ENCODE measurements at regions not wholly inside any gene's neighbourhood (a gene's known extent, or its start where the extent isn't known, plus 50 kb on each side); places are given as distances from the start of the nearest gene placed in this dataset.
A peak's percentile ranks its signal among the peaks of the same experiment; 100 is the strongest.

DNA sequence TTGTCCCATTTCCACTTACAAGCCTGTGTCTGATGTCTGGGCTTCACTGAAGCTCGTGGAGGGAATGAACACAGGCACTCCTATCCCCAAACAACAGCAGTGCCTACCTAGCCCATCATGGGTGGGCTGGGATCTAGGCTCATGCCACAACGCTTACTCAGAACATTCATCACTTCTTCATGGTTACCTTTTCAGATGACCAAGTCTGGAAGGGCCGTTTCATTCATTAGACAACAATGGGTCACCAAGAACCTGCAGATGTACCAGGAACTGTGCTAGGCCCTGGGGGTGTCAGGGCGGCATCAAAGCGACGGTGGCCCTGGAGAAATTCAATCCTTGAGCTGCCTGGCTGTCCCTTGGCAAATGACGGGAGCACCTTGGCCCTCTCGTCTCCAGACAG is 64.9 kb upstream of the FZD10 start:
- no peak overlapping the region for H3K9ac ChIP-seq (ENCODE audit: low read depth, low read length, poor library complexity)
- H2BK5ac ChIP-seq (ENCODE audit: low read length): no peak overlapping the region
- H3K23ac ChIP-seq (ENCODE audit: low read depth, low read length, poor library complexity): no peak overlapping the region
- WGBS, 2 donors (ENCODE audit: extremely low coverage in 2 of 2, insufficient read length in 2 of 2, insufficient replicate concordance in 1 of 2): no CpG with 5 or more reads among the region's 8 CpGs
- H3K4me3 ChIP-seq (ENCODE audit: low read length in 2 of 2): no peak overlapping the region
- no peak overlapping the region for H3K14ac ChIP-seq (ENCODE audit: low read length)
- H3K27ac ChIP-seq (replicated peaks; ENCODE audit: low read length): no peak overlapping the region
- peaks cover 4% of the 10 kb centered on the region in 2 donors for H3K4me1 ChIP-seq (ENCODE audit: control insufficient read depth in 2 of 2, insufficient read depth in 1 of 2, low read depth in 1 of 2, low read length in 2 of 2)
- no peak overlapping the region for H2BK15ac ChIP-seq (ENCODE audit: low read length)
- no peak overlapping the region for H3K4ac ChIP-seq (ENCODE audit: low read length)
- peaks cover 0 to 3% (median 0%) of the 10 kb centered on the region in 3 experiments for H3K27me3 ChIP-seq (ENCODE audit: control insufficient read depth in 3 of 3, insufficient read depth in 3 of 3, low read depth in 1 of 3, low read length in 3 of 3)
- no peak overlapping the region for H3K18ac ChIP-seq (ENCODE audit: low read length)
- H3K36me3 ChIP-seq (replicated peaks in 1 of 2; ENCODE audit: control insufficient read depth in 2 of 2, insufficient read depth in 2 of 2, low read length in 2 of 2): no peaks in the 10 kb centered on the region
- H3K9me3 ChIP-seq (replicated peaks in 1 of 2; ENCODE audit: control insufficient read depth in 2 of 2, insufficient read depth in 1 of 2, low read depth in 1 of 2, low read length in 2 of 2): peaks cover 0 to 2% of the 10 kb centered on the region in 2 donors
- no peak overlapping the region for H2AK5ac ChIP-seq (ENCODE audit: low read depth, low read length)
- no peak for DNase-seq (ENCODE audit: low spot score)
- H4K91ac ChIP-seq (ENCODE audit: low read depth, low read length, poor library complexity): no peak overlapping the region
- H2BK120ac ChIP-seq (ENCODE audit: low read depth, low read length): no peak overlapping the region
- H4K8ac ChIP-seq (ENCODE audit: low read depth, low read length): no peak overlapping the region
- no peak overlapping the region for H2AFZ ChIP-seq (ENCODE audit: low read length)
- H3K79me1 ChIP-seq (ENCODE audit: low read depth, low read length): no peaks in the 10 kb centered on the region
- no peak overlapping the region for H3K4me2 ChIP-seq (ENCODE audit: insufficient read depth, low read length, poor library complexity, severe bottlenecking)
- no peak overlapping the region for H2BK12ac ChIP-seq (ENCODE audit: low read length)

DNA sequence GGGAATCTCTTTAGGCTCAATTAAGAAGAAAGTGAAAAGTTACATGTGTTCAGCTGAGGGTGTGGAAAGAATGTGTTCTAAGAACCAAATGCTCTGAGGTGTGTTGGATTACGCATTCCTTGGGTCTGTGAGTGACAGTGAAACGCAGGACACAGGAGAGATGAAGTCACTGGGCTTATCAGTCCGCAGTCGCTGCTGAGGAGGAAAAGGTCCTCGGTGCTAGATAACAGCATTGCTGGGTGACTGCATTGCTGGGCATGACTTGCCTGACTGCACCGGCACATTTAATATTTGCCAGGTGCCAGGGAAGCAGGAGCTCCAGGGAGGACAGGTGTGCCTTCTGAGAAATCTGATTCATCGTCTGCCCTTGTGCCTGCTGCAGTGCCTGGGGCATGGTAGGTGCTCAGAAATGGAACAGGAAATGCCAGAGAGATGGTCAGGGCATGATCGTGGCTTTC is 64.4 kb upstream of the FZD10 start:
- Histone ChIP-seq H3K79me1 (ENCODE audit: low read depth, low read length) (no peaks in the 10 kb centered on the region), H2AK5ac (ENCODE audit: low read depth, low read length) (no peak overlapping the region), H4K8ac (ENCODE audit: low read depth, low read length) (no peak overlapping the region), H4K91ac (ENCODE audit: low read depth, low read length, poor library complexity) (no peak overlapping the region), H3K27ac (replicated peaks; ENCODE audit: low read length) (no peak overlapping the region), H2BK12ac (ENCODE audit: low read length) (no peak overlapping the region), H2BK5ac (ENCODE audit: low read length) (no peak overlapping the region), H3K4me2 (ENCODE audit: insufficient read depth, low read length, poor library complexity, severe bottlenecking) (no peak overlapping the region), H3K9me3 (replicated peaks in 1 of 2; ENCODE audit: control insufficient read depth in 2 of 2, insufficient read depth in 1 of 2, low read depth in 1 of 2, low read length in 2 of 2) (peaks cover 0 to 2% of the 10 kb centered on the region in 2 donors), H3K23ac (ENCODE audit: low read depth, low read length, poor library complexity) (no peak overlapping the region), H3K27me3 (ENCODE audit: control insufficient read depth in 3 of 3, insufficient read depth in 3 of 3, low read depth in 1 of 3, low read length in 3 of 3) (peaks cover 0 to 3% (median 0%) of the 10 kb centered on the region in 3 experiments), H2BK15ac (ENCODE audit: low read length) (no peak overlapping the region), H3K9ac (ENCODE audit: low read depth, low read length, poor library complexity) (no peak overlapping the region), H3K4me3 (ENCODE audit: low read length in 2 of 2) (no peak overlapping the region), H3K18ac (ENCODE audit: low read length) (no peak overlapping the region), H2BK120ac (ENCODE audit: low read depth, low read length) (no peak overlapping the region), H3K14ac (ENCODE audit: low read length) (no peak overlapping the region), H2AFZ (ENCODE audit: low read length) (no peak overlapping the region), H3K36me3 (replicated peaks in 1 of 2; ENCODE audit: control insufficient read depth in 2 of 2, insufficient read depth in 2 of 2, low read length in 2 of 2) (no peaks in the 10 kb centered on the region), H3K4me1 (ENCODE audit: control insufficient read depth in 2 of 2, insufficient read depth in 1 of 2, low read depth in 1 of 2, low read length in 2 of 2) (peaks cover 4% of the 10 kb centered on the region in 2 donors), H3K4ac (ENCODE audit: low read length) (no peak overlapping the region)
- DNase-seq (ENCODE audit: low spot score): no peak
- WGBS, 2 donors (ENCODE audit: extremely low coverage in 2 of 2, insufficient read length in 2 of 2, insufficient replicate concordance in 1 of 2): no CpG with 5 or more reads among the region's 8 CpGs

- peaks cover 0 to 2% of the 10 kb centered on the region in 2 donors for H3K9me3 ChIP-seq (replicated peaks in 1 of 2; ENCODE audit: control insufficient read depth in 2 of 2, insufficient read depth in 1 of 2, low read depth in 1 of 2, low read length in 2 of 2)
- H3K14ac ChIP-seq (ENCODE audit: low read length): no peak overlapping the region
- no peak overlapping the region for H3K9ac ChIP-seq (ENCODE audit: low read depth, low read length, poor library complexity)
- no peak overlapping the region for H2AFZ ChIP-seq (ENCODE audit: low read length)
- no peak overlapping the region for H3K4me3 ChIP-seq (ENCODE audit: low read length in 2 of 2)
- no peak overlapping the region for H2BK5ac ChIP-seq (ENCODE audit: low read length)
- H2BK120ac ChIP-seq (ENCODE audit: low read depth, low read length): no peak overlapping the region
- H3K4me1 ChIP-seq (ENCODE audit: control insufficient read depth in 2 of 2, insufficient read depth in 1 of 2, low read depth in 1 of 2, low read length in 2 of 2): peaks cover 4% of the 10 kb centered on the region in 2 donors
- no peak overlapping the region for H2BK15ac ChIP-seq (ENCODE audit: low read length)
- H3K27ac ChIP-seq (replicated peaks; ENCODE audit: low read length): no peak overlapping the region
- no peak overlapping the region for H3K4ac ChIP-seq (ENCODE audit: low read length)
- H3K18ac ChIP-seq (ENCODE audit: low read length): no peak overlapping the region
- H3K36me3 ChIP-seq (replicated peaks in 1 of 2; ENCODE audit: control insufficient read depth in 2 of 2, insufficient read depth in 2 of 2, low read length in 2 of 2): no peaks in the 10 kb centered on the region
- no CpG with 5 or more reads among the region's 11 CpGs for WGBS, 2 donors (ENCODE audit: extremely low coverage in 2 of 2, insufficient read length in 2 of 2, insufficient replicate concordance in 1 of 2)
- H4K8ac ChIP-seq (ENCODE audit: low read depth, low read length): no peak overlapping the region
- H3K79me1 ChIP-seq (ENCODE audit: low read depth, low read length): no peaks in the 10 kb centered on the region
- peaks cover 0 to 3% (median 0%) of the 10 kb centered on the region in 3 experiments for H3K27me3 ChIP-seq (ENCODE audit: control insufficient read depth in 3 of 3, insufficient read depth in 3 of 3, low read depth in 1 of 3, low read length in 3 of 3)
- no peak overlapping the region for H4K91ac ChIP-seq (ENCODE audit: low read depth, low read length, poor library complexity)
- no peak overlapping the region for H2AK5ac ChIP-seq (ENCODE audit: low read depth, low read length)
- no peak for DNase-seq (ENCODE audit: low spot score)
- no peak overlapping the region for H2BK12ac ChIP-seq (ENCODE audit: low read length)
- no peak overlapping the region for H3K4me2 ChIP-seq (ENCODE audit: insufficient read depth, low read length, poor library complexity, severe bottlenecking)
- H3K23ac ChIP-seq (ENCODE audit: low read depth, low read length, poor library complexity): no peak overlapping the region
Observed at GRCh38 chr12:130098301-130099005, 63.8 kb upstream of the FZD10 start.

DNA sequence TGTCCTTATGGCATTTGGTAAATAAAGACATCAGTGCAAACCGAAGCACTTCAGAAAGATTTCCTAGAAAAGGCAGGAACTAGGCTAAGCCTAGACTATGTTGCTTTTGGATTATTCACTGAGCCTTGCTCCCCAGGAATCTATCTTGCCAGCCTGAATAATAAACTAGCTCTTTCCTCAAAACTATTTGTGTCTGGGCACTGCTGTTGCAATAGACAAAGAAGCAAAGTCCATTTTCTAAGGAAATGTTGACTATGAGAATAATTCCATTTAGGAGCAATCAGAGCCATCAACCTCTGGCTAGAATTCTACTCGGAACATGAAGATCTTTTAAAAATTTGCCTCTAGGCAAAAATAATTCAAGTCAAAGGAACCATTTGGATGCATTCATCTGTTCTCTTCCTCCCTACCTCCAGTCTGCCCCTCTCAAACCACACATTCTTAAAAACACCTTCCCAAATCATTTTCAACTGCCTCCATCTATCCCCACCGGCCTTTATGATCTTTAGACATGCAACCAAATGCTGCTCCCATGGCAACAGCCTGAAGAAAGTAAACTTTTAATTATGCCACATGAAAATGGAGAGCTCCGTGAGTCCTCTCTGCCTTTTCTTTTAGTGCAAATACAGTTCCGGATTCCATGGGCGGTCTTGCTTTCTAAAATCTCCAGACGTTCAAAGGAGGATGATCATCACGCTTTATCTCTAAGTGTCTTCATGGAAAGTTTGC is 61.5 kb upstream of the FZD10 start:
- Histone ChIP-seq H2BK5ac (ENCODE audit: low read length) (no peak overlapping the region), H3K4me2 (ENCODE audit: insufficient read depth, low read length, poor library complexity, severe bottlenecking) (no peak overlapping the region), H3K14ac (ENCODE audit: low read length) (no peak overlapping the region), H2AFZ (ENCODE audit: low read length) (peak overlapping the region; percentile 4), H3K27ac (replicated peaks; ENCODE audit: low read length) (no peak overlapping the region), H3K9me3 (replicated peaks in 1 of 2; ENCODE audit: control insufficient read depth in 2 of 2, insufficient read depth in 1 of 2, low read depth in 1 of 2, low read length in 2 of 2) (peaks cover 0 to 2% of the 10 kb centered on the region in 2 donors), H3K4me3 (ENCODE audit: low read length in 2 of 2) (no peak overlapping the region), H3K4me1 (ENCODE audit: control insufficient read depth in 2 of 2, insufficient read depth in 1 of 2, low read depth in 1 of 2, low read length in 2 of 2) (peaks cover 6 to 10% of the 10 kb centered on the region in 2 donors), H4K91ac (ENCODE audit: low read depth, low read length, poor library complexity) (no peak overlapping the region), H3K27me3 (ENCODE audit: control insufficient read depth in 3 of 3, insufficient read depth in 3 of 3, low read depth in 1 of 3, low read length in 3 of 3) (peaks cover 0 to 6% (median 0%) of the 10 kb centered on the region in 3 experiments), H3K79me1 (ENCODE audit: low read depth, low read length) (no peaks in the 10 kb centered on the region), H3K4ac (ENCODE audit: low read length) (no peak overlapping the region), H4K8ac (ENCODE audit: low read depth, low read length) (no peak overlapping the region), H3K23ac (ENCODE audit: low read depth, low read length, poor library complexity) (no peak overlapping the region), H2BK120ac (ENCODE audit: low read depth, low read length) (no peak overlapping the region), H2BK12ac (ENCODE audit: low read length) (no peak overlapping the region), H2BK15ac (ENCODE audit: low read length) (no peak overlapping the region), H3K18ac (ENCODE audit: low read length) (no peak overlapping the region), H3K9ac (ENCODE audit: low read depth, low read length, poor library complexity) (no peak overlapping the region), H2AK5ac (ENCODE audit: low read depth, low read length) (no peak overlapping the region), H3K36me3 (replicated peaks in 1 of 2; ENCODE audit: control insufficient read depth in 2 of 2, insufficient read depth in 2 of 2, low read length in 2 of 2) (no peaks in the 10 kb centered on the region)
- no peak for DNase-seq (ENCODE audit: low spot score)
- 92% methylated on average over 1 of the region's 8 CpGs; no CpG with 5 or more reads in 1 of the 2 donors for WGBS, 2 donors (ENCODE audit: extremely low coverage in 2 of 2, insufficient read length in 2 of 2, insufficient replicate concordance in 1 of 2)

All from neuronal stem cell (in vitro differentiated cells).